GM18907 (cell line): ENCODE measurements at regions not wholly inside any gene's neighbourhood (a gene's known extent, or its start where the extent isn't known, plus 50 kb on each side); places are given as distances from the start of the nearest gene placed in this dataset.

Source experiments
- ATAC-seq: cut with Tn5 transposase; IDR thresholded peaks from one replicate; pipeline ENCODE4 v1.9.1; 2021; ENCODE audit warnings: mild to moderate bottlenecking, moderate library complexity; ENCODE audit not compliant: unreplicated experiment

DNA sequence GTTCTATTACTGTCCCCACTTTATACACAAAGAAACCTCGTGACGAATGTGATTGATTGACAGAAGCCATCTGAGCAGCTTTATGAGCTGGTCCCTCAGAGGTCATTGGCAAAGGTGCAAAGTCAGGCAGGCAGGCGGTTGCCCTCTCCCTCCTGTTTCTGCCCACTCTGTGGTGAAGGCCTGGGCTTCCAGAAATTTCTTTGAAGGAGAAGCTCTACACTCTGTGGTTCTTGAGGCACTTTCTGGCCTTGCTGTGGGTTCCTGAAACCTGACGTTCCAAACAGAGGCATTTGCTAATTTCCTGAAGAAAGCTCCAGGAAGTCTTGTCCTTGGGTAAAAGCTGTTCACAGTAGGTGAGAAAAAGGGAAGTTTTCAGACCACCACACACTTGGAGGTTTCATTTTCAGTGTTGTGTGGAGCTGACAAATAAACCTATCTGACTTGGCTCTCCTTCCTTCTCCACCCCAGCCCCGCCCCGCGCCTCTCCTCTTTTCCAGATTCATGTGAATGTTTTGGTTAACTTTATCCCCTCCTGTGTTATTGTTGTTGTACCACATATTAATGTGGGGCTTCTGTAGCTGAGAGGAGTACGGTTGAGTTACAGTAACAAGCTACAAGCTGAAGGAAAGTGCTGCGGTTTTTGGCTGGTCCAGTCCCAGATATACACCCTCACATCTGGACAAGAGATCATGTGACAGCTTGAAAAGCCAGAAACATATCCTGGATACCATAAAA lies 274.1 kb downstream of the CLIC5 start:
- peak; percentile 69 for ATAC-seq

- ATAC-seq, result no peak
Observed at GRCh38 chr6:45739058-45739457, 276.6 kb downstream of the CLIC5 start.

DNA sequence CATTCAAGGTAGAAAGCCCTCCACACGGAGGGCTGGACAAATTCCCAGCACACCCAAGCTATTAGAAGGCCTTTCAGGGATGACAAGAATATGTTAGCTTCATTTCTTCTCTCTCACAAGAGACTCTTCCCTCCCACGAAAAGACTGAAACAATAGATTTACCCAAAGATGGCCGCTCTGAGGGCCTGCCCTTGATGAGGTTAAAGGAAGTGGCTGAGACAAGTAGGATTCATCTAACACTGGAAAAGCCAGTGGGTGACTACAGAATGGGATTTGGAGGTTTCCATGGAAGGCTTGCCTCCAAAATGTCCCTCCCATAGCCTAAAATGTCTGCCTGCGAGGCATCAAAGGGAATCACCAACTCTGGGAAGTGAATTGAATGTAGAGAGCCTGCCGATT lies 277.6 kb downstream of the CLIC5 start:
- ATAC-seq, result no peak

DNA sequence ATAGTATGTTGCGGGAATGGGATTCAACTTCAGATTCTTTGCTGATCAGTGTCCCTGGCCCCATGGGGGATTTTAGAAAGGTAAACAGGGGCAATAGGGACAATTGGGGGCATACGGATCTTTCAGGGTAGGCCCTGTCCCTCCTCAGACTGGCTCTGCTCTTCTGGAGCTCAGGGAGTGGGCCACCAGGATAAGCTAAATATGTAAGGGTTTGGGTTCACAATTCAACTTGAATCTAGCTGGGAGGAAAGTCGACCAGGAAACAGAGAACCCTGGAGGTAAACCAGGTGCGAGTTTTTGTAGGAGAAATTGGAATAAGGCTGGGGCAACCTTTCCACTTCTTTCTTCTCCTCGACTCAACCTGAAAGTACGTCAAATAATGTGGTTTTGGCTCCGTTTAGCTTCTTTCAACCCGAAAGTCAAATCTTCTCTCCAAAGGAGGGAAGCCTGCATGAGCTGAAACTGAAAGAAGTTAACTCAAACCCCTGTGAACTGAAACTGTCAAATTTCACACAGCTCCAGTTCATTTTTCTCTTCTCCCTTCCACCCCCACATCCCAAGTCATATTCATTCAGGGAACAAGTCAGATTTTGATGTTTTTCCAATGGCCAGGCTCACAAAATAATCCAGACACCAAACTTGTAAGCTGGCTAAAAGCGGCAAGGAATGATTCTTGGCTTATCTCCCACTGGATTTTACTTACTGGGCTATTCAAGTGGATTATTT lies 278.2 kb downstream of the CLIC5 start:
- ATAC-seq, result peak; percentile 82

GRCh38 chr6:45736134-45736533 lies 279.5 kb downstream of the CLIC5 start:
- ATAC-seq, result no peak

DNA sequence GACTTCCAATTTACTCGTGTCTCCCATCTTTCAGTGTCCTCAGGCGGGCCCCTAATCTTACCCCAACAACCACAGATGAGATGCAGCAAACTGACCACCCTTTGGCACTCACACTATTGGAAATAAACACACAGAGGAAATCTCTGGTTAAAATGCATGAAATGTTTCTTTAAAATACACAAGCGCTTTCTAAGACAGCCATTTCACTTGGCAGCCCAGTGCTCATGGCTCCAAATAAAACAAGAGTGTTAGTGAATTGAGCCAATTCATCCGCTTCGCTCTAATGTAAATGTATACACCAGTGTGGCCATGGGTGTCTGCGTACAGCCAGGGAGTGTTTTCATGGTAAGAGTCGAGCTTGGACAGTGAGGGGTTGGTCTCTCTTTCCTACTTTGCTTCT lies 282.9 kb downstream of the CLIC5 start:
- no peak for ATAC-seq

DNA sequence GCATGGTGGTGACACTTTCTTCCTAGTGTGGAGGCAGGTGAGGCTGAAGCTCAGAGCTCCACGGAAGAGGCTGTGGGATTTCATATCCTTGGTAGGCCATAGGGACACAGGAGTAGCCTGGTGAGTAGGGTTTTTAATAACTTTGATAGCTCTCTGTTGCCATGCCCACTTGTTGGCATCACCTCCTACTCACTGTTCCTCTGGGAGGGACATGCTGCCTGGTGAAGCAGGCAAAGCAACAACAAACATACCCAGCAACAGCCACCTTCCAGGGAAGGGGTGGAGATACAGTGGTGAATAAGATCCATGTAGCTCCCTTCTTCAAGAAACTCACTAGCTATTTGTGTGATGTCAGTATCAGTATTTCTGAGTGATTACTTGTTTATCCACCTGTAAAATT lies 285.4 kb downstream of the CLIC5 start:
- no peak for ATAC-seq

DNA sequence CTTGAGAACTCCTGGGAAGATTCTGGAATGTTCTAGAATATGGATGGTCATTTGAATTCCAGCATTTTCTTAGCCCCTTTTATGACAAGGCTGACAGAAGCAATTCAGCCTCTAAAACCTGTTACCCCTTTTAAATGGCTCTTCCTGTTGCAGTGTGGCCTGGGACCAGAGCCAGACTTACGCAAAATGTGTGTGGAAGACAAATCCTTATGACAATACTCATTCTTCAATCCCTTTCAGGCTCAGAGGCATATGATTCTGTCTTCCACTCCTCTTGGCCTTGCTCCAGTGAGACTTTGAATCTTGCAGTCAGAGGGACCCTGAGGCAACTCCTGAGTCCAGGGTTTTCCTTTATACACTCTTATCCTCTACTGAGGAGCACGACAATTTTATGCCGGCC lies 287.0 kb downstream of the CLIC5 start:
- ATAC-seq, result no peak

DNA sequence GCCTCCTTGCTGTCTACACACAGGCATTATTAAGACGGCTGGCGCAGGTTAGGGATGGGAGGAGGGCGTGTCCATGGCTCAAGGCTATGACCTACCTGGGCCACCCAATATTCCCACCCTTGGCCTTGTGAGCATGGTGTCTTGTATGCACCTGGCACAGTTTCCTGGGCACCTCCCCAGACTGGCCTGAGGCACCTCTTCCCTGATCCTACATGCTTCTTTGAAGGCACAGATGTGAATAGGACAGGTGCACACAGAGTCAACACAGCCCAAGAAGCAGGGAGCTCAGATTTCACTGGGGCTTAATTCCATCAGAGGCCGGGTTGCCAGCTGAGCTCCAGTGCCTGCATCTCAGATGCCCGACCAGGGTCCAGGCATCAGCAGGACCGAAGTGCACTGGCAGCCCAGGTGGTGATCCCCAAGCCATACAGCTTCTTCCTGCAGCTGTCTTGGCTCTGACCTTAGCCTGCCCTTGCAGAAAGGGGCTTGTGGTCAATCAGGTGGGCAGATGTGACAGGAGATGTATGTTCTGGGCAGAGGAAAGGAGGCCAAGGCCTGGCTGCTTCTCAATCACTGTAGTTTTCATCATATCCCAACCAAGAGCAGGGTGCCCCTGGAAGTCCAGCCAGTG lies 287.7 kb downstream of the CLIC5 start:
- ATAC-seq, result no peak

DNA sequence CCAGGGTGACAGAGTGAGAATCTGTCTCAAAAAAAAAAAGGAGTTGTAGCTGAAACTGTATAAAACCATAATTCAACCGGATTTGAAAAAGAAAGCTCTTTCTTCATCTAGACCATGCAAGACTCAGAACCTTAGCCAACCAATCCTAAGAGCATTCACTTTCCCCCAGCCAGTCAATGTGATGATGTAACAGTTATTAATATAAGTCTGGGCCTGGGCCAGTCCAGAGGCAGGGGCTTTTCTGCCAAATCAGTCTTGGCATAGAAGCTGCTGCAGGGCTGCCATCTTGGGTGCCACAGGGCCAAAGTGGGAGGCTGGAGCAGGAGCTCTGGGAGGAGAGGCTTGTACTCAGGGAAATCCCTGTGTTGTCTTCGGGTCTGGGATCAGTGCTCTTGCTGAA lies 288.4 kb downstream of the CLIC5 start:
- no peak for ATAC-seq

DNA sequence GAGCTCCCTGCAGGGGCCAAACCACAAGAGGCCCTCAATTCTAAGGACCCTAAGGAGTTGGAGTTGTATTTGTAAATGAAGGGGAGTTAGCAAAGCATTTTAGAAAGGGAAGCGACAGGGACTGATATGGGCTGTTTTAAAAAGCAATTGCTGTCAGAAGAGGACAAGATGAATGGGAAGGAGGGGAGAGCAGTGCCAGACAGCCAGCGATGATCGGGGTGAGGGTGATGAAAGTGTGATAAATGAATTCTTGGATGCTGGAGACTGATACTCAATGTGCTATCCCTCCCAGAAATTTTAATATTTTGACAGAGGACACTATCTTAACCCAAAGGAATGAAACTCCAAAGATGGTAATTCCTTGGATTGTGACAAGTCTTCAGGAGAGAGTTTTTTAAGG lies 289.2 kb downstream of the CLIC5 start:
- no peak for ATAC-seq

- ATAC-seq, result no peak
Observed at GRCh38 chr6:45724511-45724910, 291.1 kb downstream of the CLIC5 start.

DNA sequence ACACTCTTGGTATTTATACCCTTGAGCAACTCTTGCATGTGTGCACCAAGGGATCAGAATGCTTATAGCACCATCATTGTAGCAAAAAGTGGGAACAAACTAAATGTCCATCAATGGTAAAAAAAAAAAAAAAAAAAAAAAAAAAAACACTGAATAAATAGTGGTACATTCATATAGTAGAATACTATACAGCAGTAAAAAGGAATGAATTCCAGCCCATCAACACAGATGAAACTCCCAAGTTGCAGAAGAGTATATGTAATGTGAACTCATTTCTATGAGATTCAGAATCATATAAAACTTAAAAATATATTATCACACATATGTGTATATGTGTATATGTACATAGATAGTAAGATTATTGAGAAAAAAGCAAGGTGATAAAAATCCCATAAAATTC lies 291.6 kb downstream of the CLIC5 start:
- ATAC-seq, result no peak

- no peak for ATAC-seq
Observed at GRCh38 chr6:45722876-45723275, 292.8 kb downstream of the CLIC5 start.

DNA sequence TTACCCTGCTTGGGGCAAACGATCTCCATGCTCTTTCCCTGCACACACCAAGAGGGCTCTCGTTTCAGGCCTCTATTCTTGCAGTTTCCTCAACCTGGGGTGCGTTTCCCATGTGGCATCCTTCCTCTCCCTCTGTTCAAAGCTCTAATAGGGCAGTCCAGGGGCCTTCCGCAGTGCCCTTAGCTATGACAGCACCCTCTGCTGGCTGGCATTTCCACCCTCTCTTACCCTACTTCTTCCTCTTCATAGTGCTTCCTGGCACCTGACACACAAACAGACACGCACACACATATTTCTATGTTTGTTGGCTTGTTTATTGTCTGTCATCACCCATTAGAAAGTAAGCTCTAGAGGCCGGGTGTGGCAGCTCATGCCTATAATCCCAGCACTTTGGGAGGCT lies 294.0 kb downstream of the CLIC5 start:
- no peak for ATAC-seq

GRCh38 chr6:45718871-45719270 lies 296.8 kb downstream of the CLIC5 start:
- ATAC-seq, result no peak

DNA sequence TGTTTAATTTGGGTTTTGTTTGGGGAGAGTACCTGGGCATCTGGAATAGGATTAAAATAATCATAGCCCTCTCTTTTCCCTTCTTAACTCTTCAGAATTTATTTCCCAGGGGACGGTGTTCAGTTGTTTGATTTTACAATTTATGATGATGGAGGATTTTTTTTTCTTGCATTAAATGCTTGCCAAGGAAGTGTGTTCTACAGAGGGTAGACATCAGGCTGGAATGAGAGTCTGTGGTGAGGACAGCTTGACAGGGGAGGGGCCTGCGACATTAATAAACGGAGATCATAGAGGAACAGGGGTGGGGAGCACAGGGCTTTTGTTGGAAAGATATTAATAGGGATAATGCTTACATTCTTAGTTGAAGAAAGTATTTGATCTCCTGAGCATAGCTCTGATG lies 297.5 kb downstream of the CLIC5 start:
- ATAC-seq, result no peak

DNA sequence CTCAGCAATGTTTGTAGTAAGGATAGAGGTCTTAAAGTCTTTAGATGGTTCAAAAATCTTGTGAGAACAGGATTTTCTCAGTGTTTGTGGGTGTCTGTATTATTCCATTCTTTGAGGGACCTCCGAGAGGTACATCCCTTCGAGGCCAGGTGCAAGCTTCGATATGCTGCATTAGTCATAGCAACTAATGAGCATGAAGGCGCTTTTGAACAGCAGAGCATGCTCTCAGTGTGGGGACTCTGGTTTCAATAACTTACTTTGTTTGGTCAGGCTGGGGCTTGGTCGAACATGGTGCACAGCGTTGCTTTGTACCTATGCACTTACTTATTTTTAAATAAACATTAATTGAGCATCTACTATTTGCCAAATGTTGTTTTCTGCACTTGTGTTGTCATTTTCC lies 297.9 kb downstream of the CLIC5 start:
- ATAC-seq, result no peak

- ATAC-seq, result no peak
Observed at GRCh38 chr6:45717027-45717426, 298.6 kb downstream of the CLIC5 start.

DNA sequence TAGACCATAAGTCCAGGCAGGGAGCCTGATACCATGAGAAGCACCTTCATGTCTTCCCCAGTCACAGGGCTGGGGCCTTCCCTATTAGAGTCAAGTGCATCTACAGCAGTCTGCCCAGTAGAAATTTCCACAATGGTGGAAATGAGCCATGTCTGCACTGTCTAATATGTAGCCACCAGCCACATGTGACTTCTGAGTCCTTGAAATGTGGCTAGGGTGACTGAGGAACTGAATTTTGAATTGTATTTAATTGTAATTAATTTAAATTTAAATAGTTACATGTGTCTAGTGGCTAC lies 300.2 kb downstream of the CLIC5 start:
- no peak for ATAC-seq

- peak; percentile 35 for ATAC-seq
Observed at GRCh38 chr6:45714741-45715507, 300.7 kb downstream of the CLIC5 start.
